H1 (cell line): ENCODE measurements at regions not wholly inside any gene's neighbourhood (a gene's known extent, or its start where the extent isn't known, plus 50 kb on each side); places are given as distances from the start of the nearest gene placed in this dataset.

Experiments
- CHD7 ChIP-seq: fragments of 300-600 bp; sonication (generic); IDR thresholded peaks from 2 replicates; pipeline ENCODE4 v1.7.1; 2012; ENCODE audit warnings: low read length, moderate library complexity, mild to moderate bottlenecking, inconsistent platforms; ENCODE audit not compliant: insufficient replicate concordance
- RXRA ChIP-seq: IDR thresholded peaks from 2 replicates; pipeline ENCODE4 v1.6.1; 2011; ENCODE audit warnings: low read depth, mild to moderate bottlenecking, low read length, moderate library complexity; ENCODE audit not compliant: insufficient read depth

GRCh38 chrX:40388441-40388840 is 192.3 kb upstream of the ATP6AP2 start (continued):
- TF ChIP-seq CHD7 (no peak), RXRA (no peak)
